ENCODE measurements at regions not wholly inside any gene's neighbourhood (a gene's known extent, or its start where the extent isn't known, plus 50 kb on each side); places are given as distances from the start of the nearest gene placed in this dataset.

DNA sequence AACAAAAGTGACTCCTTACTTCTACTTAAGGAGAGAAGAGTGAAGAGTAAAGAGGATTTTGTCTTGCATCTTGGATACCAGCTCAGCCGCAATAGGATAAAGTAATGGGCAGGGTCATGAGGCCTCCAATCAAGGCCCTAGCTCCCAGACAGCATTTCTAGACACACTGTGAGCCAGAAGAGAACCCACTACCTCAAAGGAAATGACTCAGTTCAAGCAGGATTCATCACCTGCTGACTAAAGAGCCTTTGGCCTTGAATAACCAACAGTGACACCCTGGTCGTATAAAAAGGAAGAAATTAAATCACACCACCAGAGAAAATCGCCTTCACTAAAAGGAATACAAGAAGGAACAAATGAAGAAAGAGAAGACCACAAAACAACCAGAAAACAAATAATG lies 416.1 kb downstream of the PCDH18 start:
- TF ChIP-seq CTCF (IDR thresholded peaks at IDR 0.05 in 4 of 5, conservative IDR thresholded peaks at IDR 0.05 in 1 of 5) (no peak), POLR2A (IDR thresholded peaks at IDR 0.05) (no peak)
